Renal pelvis (tissue), 1 donor: ENCODE measurements at regions not wholly inside any gene's neighbourhood (a gene's known extent, or its start where the extent isn't known, plus 50 kb on each side); places are given as distances from the start of the nearest gene placed in this dataset.
"Not testable (repeated sequence)": the region's sequence is repeated elsewhere in the genome, so short reads cannot be mapped to it uniquely, and the experiment has no call there.

Experiments
- DNase-seq: peaks from one replicate; pipeline ENCODE4 v3.0.0-alpha.2; 2013

- no peak for DNase-seq
Measured at GRCh38 chr2:47295131-47295980, 73.8 kb upstream of the EPCAM start.

GRCh38 chr2:47293976-47294375, 75.1 kb upstream of the EPCAM start:
- DNase-seq, result no peak

DNA sequence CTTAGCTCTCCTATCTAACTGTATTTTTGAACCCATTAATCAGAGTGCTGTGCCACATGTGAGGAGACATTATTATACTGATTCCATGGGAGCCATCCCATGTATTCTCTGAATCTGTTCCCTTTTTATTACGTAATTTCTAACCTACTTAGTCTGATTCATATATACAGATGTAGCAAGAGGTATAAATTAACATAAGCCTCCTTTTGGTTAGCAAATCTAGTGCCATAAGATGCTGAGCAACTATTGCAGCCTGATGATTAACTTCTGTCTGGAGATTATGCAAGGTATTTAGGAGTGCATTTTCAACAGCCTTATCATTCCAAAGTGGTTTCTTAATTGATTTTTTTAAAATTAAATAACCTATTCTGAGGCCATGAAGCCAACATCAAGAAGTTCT, 80.2 kb upstream of the EPCAM start:
- no peak for DNase-seq

GRCh38 chr2:47283659-47284058, 85.5 kb upstream of the EPCAM start:
- DNase-seq, result no peak

- DNase-seq, result no peak
Measured at GRCh38 chr2:47282621-47283272, 86.4 kb upstream of the EPCAM start.

DNA sequence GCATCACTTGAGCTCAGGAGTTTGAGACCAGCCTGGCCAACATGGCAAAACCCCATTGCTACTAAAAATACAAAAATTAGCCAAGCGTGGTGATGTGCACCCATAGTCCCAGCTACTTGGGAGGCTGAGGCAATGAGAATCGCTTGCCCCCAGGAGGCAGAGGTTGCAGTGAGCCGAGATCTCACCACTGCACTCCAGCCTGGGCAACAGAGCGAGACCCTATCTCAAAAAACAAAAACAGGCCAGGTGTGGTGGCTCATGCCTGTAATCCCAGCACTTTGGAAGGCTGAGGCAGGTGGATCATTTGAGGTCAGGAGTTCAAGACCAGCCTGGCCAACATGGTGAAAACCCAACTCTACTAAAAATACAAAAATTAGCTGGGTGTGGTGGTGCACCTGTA, 89.6 kb upstream of the EPCAM start:
- not testable (repeated sequence) for DNase-seq

- no peak for DNase-seq
Measured at GRCh38 chr2:47277987-47278386, 91.1 kb upstream of the EPCAM start.

GRCh38 chr2:47277187-47277586, 91.9 kb upstream of the EPCAM start:
- no peak for DNase-seq

- DNase-seq, result no peak
Measured at GRCh38 chr2:47276061-47276460, 93.0 kb upstream of the EPCAM start.

GRCh38 chr2:47274054-47274782, 94.9 kb upstream of the EPCAM start:
- no peak for DNase-seq

- no peak for DNase-seq
Measured at GRCh38 chr2:47272905-47273758, 96.0 kb upstream of the EPCAM start.

- DNase-seq, result no peak
Measured at GRCh38 chr2:47272031-47272864, 95.9 kb upstream of the CALM2 start.

DNA sequence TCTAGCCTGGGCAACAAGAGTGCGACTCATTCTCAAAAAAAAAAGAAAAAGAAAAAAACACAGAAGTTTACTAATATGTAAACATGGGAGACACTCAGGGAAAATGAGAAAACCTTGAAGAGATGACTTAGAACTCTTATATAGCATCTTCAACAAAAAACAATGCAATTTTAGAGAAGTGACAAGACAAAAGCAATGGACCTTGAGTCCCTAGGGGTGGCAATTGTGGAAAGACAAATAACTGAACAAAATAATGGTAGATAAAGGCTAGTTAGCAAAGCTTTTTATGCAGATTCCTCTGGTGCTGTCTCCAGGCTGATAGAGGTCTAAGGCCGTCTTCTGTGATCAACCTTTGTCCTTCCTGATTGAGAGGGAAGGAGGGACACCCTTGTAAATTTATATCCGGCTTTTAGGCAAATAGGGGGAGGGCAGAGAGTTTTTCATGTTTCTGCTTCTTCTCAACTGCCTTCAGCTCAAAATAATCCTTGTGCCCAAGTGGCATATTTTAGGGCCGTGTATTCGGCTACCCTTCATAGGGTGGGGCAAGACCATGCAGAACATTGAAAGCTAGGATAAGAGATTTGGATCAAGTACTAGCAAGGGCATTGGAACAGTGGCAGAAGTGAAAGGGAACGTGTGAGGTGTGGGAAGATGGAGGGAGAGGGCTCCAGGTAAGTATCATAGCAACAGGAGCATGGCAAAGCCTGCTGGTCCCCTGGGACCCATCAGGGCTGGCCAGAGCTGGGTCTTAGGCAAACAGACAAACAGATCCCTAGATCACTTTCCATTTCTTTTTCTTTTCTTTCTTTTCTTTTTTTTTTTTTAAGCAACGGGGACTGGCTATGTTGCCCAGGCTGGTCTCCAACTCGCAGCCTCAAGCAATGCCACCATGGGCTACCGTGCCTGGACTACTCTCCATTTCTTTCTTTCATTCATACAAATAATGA, 95.0 kb upstream of the CALM2 start:
- DNase-seq, result no peak

DNA sequence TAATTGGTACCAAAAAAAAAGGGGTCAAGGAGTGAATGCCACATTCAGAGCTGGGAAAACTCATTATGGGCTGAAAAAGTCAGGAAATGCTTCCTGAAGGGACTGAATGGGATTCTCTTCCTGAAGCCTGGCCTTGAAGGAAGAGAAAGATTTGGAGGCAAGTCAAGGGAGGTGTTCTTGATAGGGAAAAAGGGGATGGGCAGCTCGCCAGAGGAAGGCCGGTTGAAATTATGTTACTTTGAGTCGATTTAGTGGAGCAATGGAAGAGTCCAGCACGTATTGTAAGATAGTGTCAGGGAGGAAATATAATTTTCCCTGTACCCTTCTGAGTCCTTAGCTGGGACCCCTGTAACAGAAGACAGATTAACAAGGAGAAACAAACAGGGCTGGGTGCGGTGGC, 94.1 kb upstream of the CALM2 start:
- DNase-seq, result no peak

GRCh38 chr2:47269316-47270232, 93.3 kb upstream of the CALM2 start:
- DNase-seq, result no peak

GRCh38 chr2:47267711-47268086, 91.4 kb upstream of the CALM2 start:
- no peak for DNase-seq

GRCh38 chr2:47266939-47267710, 90.8 kb upstream of the CALM2 start:
- no peak for DNase-seq

GRCh38 chr2:47265751-47266231, 89.5 kb upstream of the CALM2 start:
- no peak for DNase-seq
